ENCODE measurements at regions not wholly inside any gene's neighbourhood (a gene's known extent, or its start where the extent isn't known, plus 50 kb on each side); places are given as distances from the start of the nearest gene placed in this dataset. TPM values are rescaled to one million over a fixed set of nuclear protein-coding genes. Genes with fewer than 3 reads are reported as not detected.

Small RNAs in the stretch of these regions (microRNA-seq; reads per million reads assigned to microRNA genes)
- not detected for gene MIR4289

Small RNAs in the stretch of these regions (small RNA-seq; reads per million reads assigned to genes)
- gene MIR4289: not detected
